ENCODE measurements at regions not wholly inside any gene's neighbourhood (a gene's known extent, or its start where the extent isn't known, plus 50 kb on each side); places are given as distances from the start of the nearest gene placed in this dataset.
"Not testable (repeated sequence)": the region's sequence is repeated elsewhere in the genome, so short reads cannot be mapped to it uniquely, and the experiment has no call there.

GRCh38 chr1:119254067-119254720 lies 113.7 kb upstream of the WARS2 start:
- no peak for DNase-seq

GRCh38 chr1:119256089-119256488 lies 112.5 kb upstream of the HAO2 start:
- DNase-seq = not testable (repeated sequence)

GRCh38 chr1:119260506-119260905 lies 108.1 kb upstream of the HAO2 start:
- DNase-seq = no peak

- DNase-seq = no peak
Observed at GRCh38 chr1:119266386-119266785, 102.2 kb upstream of the HAO2 start.

- DNase-seq = no peak
Observed at GRCh38 chr1:119266858-119267257, 101.7 kb upstream of the HAO2 start.

GRCh38 chr1:119267288-119267687 lies 101.3 kb upstream of the HAO2 start:
- not testable (repeated sequence) for DNase-seq

- no peak for DNase-seq
Observed at GRCh38 chr1:119268879-119269278, 99.7 kb upstream of the HAO2 start.

GRCh38 chr1:119275145-119276134 lies 93.1 kb upstream of the HAO2 start:
- peak; percentile 86 for DNase-seq

- no peak for DNase-seq
Observed at GRCh38 chr1:119276558-119276957, 92.0 kb upstream of the HAO2 start.

GRCh38 chr1:119279456-119280381 lies 88.9 kb upstream of the HAO2 start:
- DNase-seq = no peak

- no peak for DNase-seq
Observed at GRCh38 chr1:119285482-119285881, 83.1 kb upstream of the HAO2 start.

- peak; percentile 64 for DNase-seq
Observed at GRCh38 chr1:119286587-119287181, 81.9 kb upstream of the HAO2 start.

GRCh38 chr1:119288751-119289150 lies 79.8 kb upstream of the HAO2 start:
- DNase-seq = no peak

GRCh38 chr1:119290297-119290696 lies 78.3 kb upstream of the HAO2 start:
- DNase-seq = no peak

GRCh38 chr1:119291611-119292206 lies 76.9 kb upstream of the HAO2 start:
- DNase-seq = no peak

- DNase-seq = no peak
Observed at GRCh38 chr1:119293797-119294196, 74.8 kb upstream of the HAO2 start.

- no peak for DNase-seq
Observed at GRCh38 chr1:119294199-119294598, 74.4 kb upstream of the HAO2 start.

GRCh38 chr1:119294722-119295121 lies 73.9 kb upstream of the HAO2 start:
- no peak for DNase-seq

GRCh38 chr1:119298687-119299303 lies 69.8 kb upstream of the HAO2 start:
- peak; percentile 3 for DNase-seq

- DNase-seq = no peak
Observed at GRCh38 chr1:119302011-119302410, 66.6 kb upstream of the HAO2 start.

GRCh38 chr1:119308130-119308700 lies 60.4 kb upstream of the HAO2 start:
- no peak for DNase-seq

All from hematopoietic multipotent progenitor cell treated with erythropoietin and hydrocortisone succinate and interleukin-3 and kit ligand, for 6 days (in vitro differentiated cells).